Activated CD4-positive, alpha-beta T cell treated with anti-CD3 and anti-CD28 coated beads for 36 hours (primary cell): ENCODE measurements at regions not wholly inside any gene's neighbourhood (a gene's known extent, or its start where the extent isn't known, plus 50 kb on each side); places are given as distances from the start of the nearest gene placed in this dataset.
"Not testable (repeated sequence)": the region's sequence is repeated elsewhere in the genome, so short reads cannot be mapped to it uniquely, and the experiment has no call there.

Experiments
- ATAC-seq: fragments of 200-7000 bp; cut with Tn5 transposase; one replicate; pipeline ENCODE4 v1.10.0; 2021; ENCODE audit warnings: mild to moderate bottlenecking, moderate library complexity
- CTCF ChIA-PET: fragments of 350-600 bp; sonication (Branson Sonifier 250); formaldehyde crosslinking; loops from one replicate; lab custom pipeline; 2021; ENCODE audit warnings: antibody characterized with exemption; lab: Charles Lee
- POLR2A ChIA-PET: fragments of 350-600 bp; sonication (Branson Sonifier 250); formaldehyde crosslinking; loops from one replicate; lab custom pipeline; 2021; ENCODE audit warnings: antibody characterized with exemption, inconsistent platforms; lab: Charles Lee
- DNase-seq: peaks from one replicate; pipeline ENCODE4 v3.0.0-alpha.2; 2020
- H3K27ac Mint-ChIP-seq: one replicate; pipeline ENCODE4 v1.8.0; 2021; ENCODE audit warnings: mixed read lengths
- H3K27me3 Mint-ChIP-seq: one replicate; pipeline ENCODE4 v1.8.0; 2021; ENCODE audit warnings: mixed read lengths
- H3K36me3 Mint-ChIP-seq: one replicate; pipeline ENCODE4 v1.8.0; 2021; ENCODE audit warnings: low read depth, mixed read lengths
- H3K4me1 Mint-ChIP-seq: one replicate; pipeline ENCODE4 v1.8.0; 2021; ENCODE audit warnings: mixed read lengths
- H3K4me3 Mint-ChIP-seq: one replicate; pipeline ENCODE4 v1.8.0; 2021; ENCODE audit warnings: mild to moderate bottlenecking, moderate library complexity, mixed read lengths
- H3K9me3 Mint-ChIP-seq: one replicate; pipeline ENCODE4 v1.8.0; 2021; ENCODE audit warnings: low read depth, mixed read lengths
- intact Hi-C, 2 experiments: fragments of 100-400 bp; cut with DNase I in 1 of 2; cut with micrococcal nuclease in 1 of 2; formaldehyde crosslinking; loops; one replicate each; pipeline versions ENCODE4 v1.14.2 to v1.15.1; 2022 to 2024; cut with DNase I, micrococcal nuclease

GRCh38 chr5:25418978-25419377 lies 774.2 kb upstream of the CDH10 start:
- H3K4me3 Mint-ChIP-seq, result no peak overlapping the region
- intact Hi-C loops, result no loop called here
- no peaks in the 10 kb centered on the region for H3K27me3 Mint-ChIP-seq
- peaks cover 6% of the 10 kb centered on the region for H3K9me3 Mint-ChIP-seq
- POLR2A ChIA-PET, result no interaction called here
- CTCF ChIA-PET, result no interaction called here
- no peak for ATAC-seq
- no peak for DNase-seq
- H3K36me3 Mint-ChIP-seq, result no peaks in the 10 kb centered on the region
- H3K27ac Mint-ChIP-seq, result no peak overlapping the region
- no peaks in the 10 kb centered on the region for H3K4me1 Mint-ChIP-seq

- Mint-ChIP-seq H3K27me3 (no peaks in the 10 kb centered on the region), H3K27ac (no peak overlapping the region), H3K4me3 (no peak overlapping the region), H3K4me1 (no peaks in the 10 kb centered on the region), H3K9me3 (peaks cover 6% of the 10 kb centered on the region), H3K36me3 (no peaks in the 10 kb centered on the region)
- intact Hi-C loops, result no loop called here
- POLR2A ChIA-PET, result no interaction called here
- CTCF ChIA-PET, result no interaction called here
- ATAC-seq (no peak), DNase-seq (no peak)
Measured at GRCh38 chr5:25418319-25418859, 773.6 kb upstream of the CDH10 start.

- Mint-ChIP-seq H3K9me3 (peaks cover 12% of the 10 kb centered on the region), H3K4me3 (no peak overlapping the region), H3K4me1 (no peaks in the 10 kb centered on the region), H3K27me3 (no peaks in the 10 kb centered on the region), H3K36me3 (no peaks in the 10 kb centered on the region), H3K27ac (no peak overlapping the region)
- CTCF ChIA-PET, result interaction anchor here (0.6 kb wide), 1 partner anchor 374 kb away, joined by 3 read pairs; no protein-coding TSS in a partner anchor
- no peak for ATAC-seq
- POLR2A ChIA-PET, result interaction anchor here (0.7 kb wide), 1 partner anchor 350 kb away, joined by 3 read pairs; no protein-coding TSS in a partner anchor
- intact Hi-C loops, result no loop called here
- no peak for DNase-seq
Measured at GRCh38 chr5:25416960-25417359, 772.2 kb upstream of the CDH10 start.

GRCh38 chr5:25415970-25416369 lies 771.2 kb upstream of the CDH10 start:
- no peak for ATAC-seq
- no peaks in the 10 kb centered on the region for H3K36me3 Mint-ChIP-seq
- H3K4me1 Mint-ChIP-seq, result no peaks in the 10 kb centered on the region
- H3K27ac Mint-ChIP-seq, result no peak overlapping the region
- no peaks in the 10 kb centered on the region for H3K27me3 Mint-ChIP-seq
- POLR2A ChIA-PET, result no interaction called here
- no peak overlapping the region for H3K4me3 Mint-ChIP-seq
- DNase-seq, result no peak
- CTCF ChIA-PET, result no interaction called here
- intact Hi-C loops, result no loop called here
- H3K9me3 Mint-ChIP-seq, result peaks cover 13% of the 10 kb centered on the region

- ChIA-PET CTCF (no interaction called here), POLR2A (no interaction called here)
- ATAC-seq (no peak), DNase-seq (no peak)
- no peaks in the 10 kb centered on the region for H3K36me3 Mint-ChIP-seq
- H3K4me1 Mint-ChIP-seq, result no peaks in the 10 kb centered on the region
- H3K27me3 Mint-ChIP-seq, result no peaks in the 10 kb centered on the region
- peaks cover 12% of the 10 kb centered on the region for H3K9me3 Mint-ChIP-seq
- intact Hi-C loops, result no loop called here
- H3K27ac Mint-ChIP-seq, result no peak overlapping the region
- H3K4me3 Mint-ChIP-seq, result no peak overlapping the region
Measured at GRCh38 chr5:25414742-25415141, 770.0 kb upstream of the CDH10 start.

GRCh38 chr5:25412116-25412661 lies 767.4 kb upstream of the CDH10 start:
- no peaks in the 10 kb centered on the region for H3K4me1 Mint-ChIP-seq
- DNase-seq, result no peak
- ChIA-PET CTCF (no interaction called here), POLR2A (no interaction called here)
- ATAC-seq, result no peak
- no peak overlapping the region for H3K27ac Mint-ChIP-seq
- H3K9me3 Mint-ChIP-seq, result peaks cover 23% of the 10 kb centered on the region
- no peaks in the 10 kb centered on the region for H3K27me3 Mint-ChIP-seq
- intact Hi-C loops, result no loop called here
- H3K36me3 Mint-ChIP-seq, result no peaks in the 10 kb centered on the region
- H3K4me3 Mint-ChIP-seq, result no peak overlapping the region

- CTCF ChIA-PET, H3K4me1 Mint-ChIP-seq, POLR2A ChIA-PET, ATAC-seq, DNase-seq, H3K36me3 Mint-ChIP-seq, H3K27me3 Mint-ChIP-seq, H3K4me3 Mint-ChIP-seq, intact Hi-C loops, H3K27ac Mint-ChIP-seq: not testable (repeated sequence)
- peaks cover 38% of the 10 kb centered on the region for H3K9me3 Mint-ChIP-seq
Measured at GRCh38 chr5:25407365-25407764, 762.6 kb upstream of the CDH10 start.

- Mint-ChIP-seq H3K4me1 (no peaks in the 10 kb centered on the region), H3K9me3 (peaks cover 35% of the 10 kb centered on the region), H3K36me3 (no peaks in the 10 kb centered on the region), H3K27ac (no peak overlapping the region), H3K4me3 (no peak overlapping the region), H3K27me3 (no peaks in the 10 kb centered on the region)
- CTCF ChIA-PET, result interaction anchor here (0.6 kb wide), 1 partner anchor 1325 kb away, joined by 3 read pairs; no protein-coding TSS in a partner anchor
- no peak for ATAC-seq
- POLR2A ChIA-PET, result no interaction called here
- no peak for DNase-seq
- intact Hi-C loops, result no loop called here
Measured at GRCh38 chr5:25405850-25406249, 761.1 kb upstream of the CDH10 start.

- ChIA-PET CTCF (no interaction called here), POLR2A (no interaction called here)
- no peaks in the 10 kb centered on the region for H3K27me3 Mint-ChIP-seq
- H3K4me3 Mint-ChIP-seq, result no peak overlapping the region
- ATAC-seq, result no peak
- DNase-seq, result no peak
- intact Hi-C loops, result no loop called here
- peaks cover 23% of the 10 kb centered on the region for H3K9me3 Mint-ChIP-seq
- H3K4me1 Mint-ChIP-seq, result no peaks in the 10 kb centered on the region
- H3K36me3 Mint-ChIP-seq, result no peaks in the 10 kb centered on the region
- H3K27ac Mint-ChIP-seq, result no peak overlapping the region
Measured at GRCh38 chr5:25399878-25400480, 755.2 kb upstream of the CDH10 start.

- Mint-ChIP-seq H3K27ac (no peak overlapping the region), H3K4me1 (no peaks in the 10 kb centered on the region), H3K9me3 (peaks cover 21% of the 10 kb centered on the region), H3K36me3 (no peaks in the 10 kb centered on the region), H3K4me3 (no peak overlapping the region), H3K27me3 (no peaks in the 10 kb centered on the region)
- ATAC-seq, result no peak
- CTCF ChIA-PET, result interaction anchor here (0.6 kb wide), 1 partner anchor 650 kb away, joined by 3 read pairs; no protein-coding TSS in a partner anchor
- intact Hi-C loops, result no loop called here
- DNase-seq, result no peak
- POLR2A ChIA-PET, result no interaction called here
Measured at GRCh38 chr5:25393957-25394356, 749.2 kb upstream of the CDH10 start.

- no peak for DNase-seq
- intact Hi-C loops, result no loop called here
- Mint-ChIP-seq H3K4me3 (no peak overlapping the region), H3K4me1 (no peaks in the 10 kb centered on the region), H3K36me3 (no peaks in the 10 kb centered on the region), H3K27me3 (no peaks in the 10 kb centered on the region), H3K27ac (no peak overlapping the region), H3K9me3 (peaks cover 21% of the 10 kb centered on the region)
- ATAC-seq, result no peak
- ChIA-PET CTCF (no interaction called here), POLR2A (no interaction called here)
Measured at GRCh38 chr5:25393256-25393655, 748.5 kb upstream of the CDH10 start.

GRCh38 chr5:25387953-25388352 lies 743.2 kb upstream of the CDH10 start:
- Mint-ChIP-seq H3K27ac (no peak overlapping the region), H3K36me3 (no peaks in the 10 kb centered on the region), H3K4me3 (no peak overlapping the region), H3K9me3 (peaks cover 20% of the 10 kb centered on the region), H3K27me3 (no peaks in the 10 kb centered on the region), H3K4me1 (no peaks in the 10 kb centered on the region)
- intact Hi-C loops, result no loop called here
- ChIA-PET CTCF (no interaction called here), POLR2A (no interaction called here)
- no peak for DNase-seq
- ATAC-seq, result no peak
